ENCODE measurements at regions not wholly inside any gene's neighbourhood (a gene's known extent, or its start where the extent isn't known, plus 50 kb on each side); places are given as distances from the start of the nearest gene placed in this dataset.

- no peak for DNase-seq (ENCODE audit: low read depth)
These were observed 210.8 kb downstream of the TBC1D2B start for GRCh38 chr15:77866596-77867125.

DNA sequence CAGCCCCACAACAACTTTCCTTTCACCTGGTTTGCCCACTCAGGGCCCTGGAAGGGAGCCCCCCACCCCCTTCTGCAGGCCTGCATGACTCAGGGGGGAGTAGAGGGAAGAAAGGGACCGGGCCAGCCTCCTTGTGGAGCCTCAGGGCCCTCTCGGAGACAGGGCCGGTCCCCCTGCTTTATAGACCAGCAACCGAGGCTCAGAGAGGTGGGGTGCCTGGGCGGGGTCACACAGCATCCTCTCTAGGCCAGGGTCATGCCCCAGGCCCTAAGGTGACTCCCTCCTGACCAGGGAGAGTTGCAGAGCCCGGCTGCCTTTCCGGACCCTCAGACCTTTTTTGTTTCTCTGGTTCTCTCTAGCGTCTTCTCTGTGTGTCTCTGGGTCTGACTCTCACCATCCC, 211.3 kb downstream of the TBC1D2B start:
- FAIRE-seq (no peak), DNase-seq (ENCODE audit: low read depth) (no peak)
- Histone ChIP-seq H3K27me3 (ENCODE audit: control insufficient read depth, insufficient read depth, low read length) (no peaks in the 10 kb centered on the region), H3K36me3 (ENCODE audit: control insufficient read depth, insufficient read depth, low read length) (no peaks in the 10 kb centered on the region), H3K4me3 (ENCODE audit: low read depth, low read length) (no peak overlapping the region)
- no peak for TF ChIP-seq CTCF (IDR thresholded peaks at IDR 0.05; ENCODE audit: insufficient read depth, low read length, severe bottlenecking)

More at GRCh38 chr15:77866596-77867125, 210.8 kb downstream of the TBC1D2B start:
- FAIRE-seq, result peak; percentile 77
- H3K4me3 ChIP-seq (ENCODE audit: low read depth, low read length), result no peak overlapping the region
- TF ChIP-seq CTCF (IDR thresholded peaks at IDR 0.05; ENCODE audit: insufficient read depth, low read length, severe bottlenecking), result no peak
- H3K36me3 ChIP-seq (ENCODE audit: control insufficient read depth, insufficient read depth, low read length), result no peaks in the 10 kb centered on the region
- H3K27me3 ChIP-seq (ENCODE audit: control insufficient read depth, insufficient read depth, low read length), result no peaks in the 10 kb centered on the region

DNA sequence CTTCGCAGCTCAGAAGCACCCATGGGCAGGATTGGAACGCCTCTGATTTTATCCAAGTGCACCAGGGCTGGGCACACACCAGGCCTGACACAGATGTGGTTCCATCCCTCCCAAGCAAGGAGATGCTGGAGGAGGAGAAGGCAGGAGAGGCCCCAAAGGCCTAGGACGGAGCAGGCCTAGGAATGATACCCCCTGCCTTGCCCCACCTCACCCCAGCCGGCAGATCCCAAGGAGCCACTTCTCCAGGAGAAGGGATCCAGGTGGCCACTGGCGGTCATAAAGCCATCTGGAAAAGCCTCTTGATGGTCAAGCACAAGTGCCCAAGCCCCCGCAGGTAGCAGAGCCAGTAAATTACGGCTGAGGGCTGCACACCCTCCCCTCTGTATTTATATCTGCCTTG, 211.8 kb downstream of the TBC1D2B start:
- Histone ChIP-seq H3K27me3 (ENCODE audit: control insufficient read depth, insufficient read depth, low read length) (no peaks in the 10 kb centered on the region), H3K36me3 (ENCODE audit: control insufficient read depth, insufficient read depth, low read length) (no peaks in the 10 kb centered on the region), H3K4me3 (ENCODE audit: low read depth, low read length) (no peak overlapping the region)
- no peak for DNase-seq (ENCODE audit: low read depth)
- no peak for FAIRE-seq
- TF ChIP-seq CTCF (IDR thresholded peaks at IDR 0.05; ENCODE audit: insufficient read depth, low read length, severe bottlenecking), result no peak

GRCh38 chr15:77865106-77865610, 212.4 kb downstream of the TBC1D2B start:
- Histone ChIP-seq H3K27me3 (ENCODE audit: control insufficient read depth, insufficient read depth, low read length) (no peaks in the 10 kb centered on the region), H3K36me3 (ENCODE audit: control insufficient read depth, insufficient read depth, low read length) (no peaks in the 10 kb centered on the region), H3K4me3 (ENCODE audit: low read depth, low read length) (no peak overlapping the region)
- FAIRE-seq (no peak), DNase-seq (ENCODE audit: low read depth) (no peak)
- TF ChIP-seq CTCF (IDR thresholded peaks at IDR 0.05; ENCODE audit: insufficient read depth, low read length, severe bottlenecking), result no peak

GRCh38 chr15:77864211-77865105, 213.1 kb downstream of the TBC1D2B start:
- no peak overlapping the region for H3K4me3 ChIP-seq (ENCODE audit: low read depth, low read length)
- no peak for TF ChIP-seq CTCF (IDR thresholded peaks at IDR 0.05; ENCODE audit: insufficient read depth, low read length, severe bottlenecking)

More at GRCh38 chr15:77864211-77865105, 213.1 kb downstream of the TBC1D2B start:
- Histone ChIP-seq H3K36me3 (ENCODE audit: control insufficient read depth, insufficient read depth, low read length) (no peaks in the 10 kb centered on the region), H3K27me3 (ENCODE audit: control insufficient read depth, insufficient read depth, low read length) (no peaks in the 10 kb centered on the region)
- FAIRE-seq, result peak; percentile 85
- no peak for DNase-seq (ENCODE audit: low read depth)
